IMR-90 (cell line): ENCODE measurements at regions not wholly inside any gene's neighbourhood (a gene's known extent, or its start where the extent isn't known, plus 50 kb on each side); places are given as distances from the start of the nearest gene placed in this dataset.

ENCODE experiments used
- ATAC-seq: fragments of 200-7000 bp; cut with Tn5 transposase; 2 replicates; pipeline ENCODE4 v1.9.1; 2020; ENCODE audit warnings: low read depth, mild to moderate bottlenecking, moderate library complexity
- BruUV-seq: library from RNA; stranded (reverse); fragments of 400-500 nt; replicated peaks from 2 replicates; lab custom pipeline; 2021; lab: Mats Ljungman, UMichigan
- CTCF ChIA-PET: fragments of 300-600 bp; formaldehyde crosslinking; extraction: SDS; loops from one replicate; lab custom pipeline; 2021; ENCODE audit warnings: antibody characterized with exemption; lab: Yijun Ruan, JAX
- POLR2A ChIA-PET: fragments of 300-600 bp; sonication (Branson Sonifier 250); formaldehyde crosslinking; loops from one replicate; lab custom pipeline; 2022; ENCODE audit warnings: antibody characterized with exemption; ENCODE audit not compliant: unreplicated experiment; lab: Charles Lee
- DNase-seq: peaks from one replicate; pipeline ENCODE4 v3.0.0; 2013
- H2AFZ ChIP-seq: replicated peaks from 2 replicates; pipeline ENCODE3; 2013; ENCODE audit warnings: low read length, mild to moderate bottlenecking; ENCODE audit not compliant: poor library complexity
- H2AK5ac ChIP-seq: 2 replicates; pipeline ENCODE4 v1.6.1; 2013; ENCODE audit warnings: low read depth, low read length, inconsistent platforms
- H2AK9ac ChIP-seq: replicated peaks from 2 replicates; pipeline ENCODE3; 2013; ENCODE audit warnings: mild to moderate bottlenecking, low read depth, low read length, moderate library complexity; ENCODE audit not compliant: poor library complexity
- H2BK120ac ChIP-seq: 2 replicates; pipeline ENCODE4 v1.6.1; 2013; ENCODE audit warnings: low read depth, low read length, inconsistent platforms
- H2BK15ac ChIP-seq: 3 replicates; pipeline ENCODE4 v1.6.1; 2013; ENCODE audit warnings: low read depth, low read length, inconsistent platforms
- H2BK20ac ChIP-seq: 2 replicates; pipeline ENCODE4 v1.6.1; 2013; ENCODE audit warnings: low read depth, mild to moderate bottlenecking, inconsistent platforms, low read length, moderate library complexity
- H2BK5ac ChIP-seq: 2 replicates; pipeline ENCODE4 v1.6.1; 2013; ENCODE audit warnings: mild to moderate bottlenecking, low read depth, low read length, inconsistent platforms; ENCODE audit not compliant: poor library complexity, severe bottlenecking
- H3K14ac ChIP-seq: replicated peaks from 2 replicates; pipeline ENCODE4 v1.6.1; 2013; ENCODE audit warnings: low read depth, low read length, inconsistent platforms
- H3K18ac ChIP-seq: 2 replicates; pipeline ENCODE4 v1.6.1; 2013; ENCODE audit warnings: low read depth, low read length, control low read depth
- H3K23ac ChIP-seq: 2 replicates; pipeline ENCODE4 v1.6.1; 2013; ENCODE audit warnings: low read depth, low read length, inconsistent platforms
- H3K27ac ChIP-seq: 2 replicates; pipeline ENCODE4 v1.5.1; 2013; ENCODE audit warnings: mild to moderate bottlenecking, control low read depth, low read length; ENCODE audit not compliant: insufficient read depth
- H3K27me3 ChIP-seq: 2 replicates; pipeline ENCODE4 v1.6.1; 2013; ENCODE audit warnings: low read length; ENCODE audit not compliant: control insufficient read depth, insufficient read depth
- H3K36me3 ChIP-seq: 2 replicates; pipeline ENCODE4 v1.6.1; 2013; ENCODE audit warnings: low read length, mixed read lengths; ENCODE audit not compliant: control insufficient read depth, insufficient read depth
- H3K4ac ChIP-seq: 2 replicates; pipeline ENCODE4 v1.6.1; 2013; ENCODE audit warnings: low read depth, low read length, inconsistent platforms
- H3K4me1 ChIP-seq: 2 replicates; pipeline ENCODE4 v1.6.1; 2013; ENCODE audit warnings: low read length, mixed read lengths; ENCODE audit not compliant: control insufficient read depth, insufficient read depth
- H3K4me2 ChIP-seq: 2 replicates; pipeline ENCODE4 v1.6.1; 2013; ENCODE audit warnings: low read depth, mild to moderate bottlenecking, control low read depth, low read length, moderate library complexity
- H3K4me3 ChIP-seq: 2 replicates; pipeline ENCODE4 v1.5.1; 2013; ENCODE audit warnings: low read depth, mild to moderate bottlenecking, control low read depth, low read length, moderate library complexity; ENCODE audit not compliant: insufficient read depth
- H3K56ac ChIP-seq: 2 replicates; pipeline ENCODE4 v1.6.1; 2013; ENCODE audit warnings: low read length, inconsistent platforms; ENCODE audit not compliant: insufficient read depth; ENCODE audit errors: extremely low read depth
- H3K79me1 ChIP-seq, 2 experiments: 2 replicates each; pipeline ENCODE4 v1.6.1; 2013; ENCODE audit warnings: low read length in 2 of 2, inconsistent platforms in 1 of 2, low read depth in 1 of 2
- H3K9ac ChIP-seq: 2 replicates; pipeline ENCODE4 v1.6.1; 2013; ENCODE audit warnings: low read depth, low read length, control low read depth
- H3K9me1 ChIP-seq: 2 replicates; pipeline ENCODE4 v1.6.1; 2013; ENCODE audit warnings: low read length, inconsistent platforms; ENCODE audit not compliant: insufficient read depth
- H3K9me3 ChIP-seq: 2 replicates; pipeline ENCODE4 v1.6.1; 2013; ENCODE audit warnings: low read length; ENCODE audit not compliant: control insufficient read depth, insufficient read depth
- H4K20me1 ChIP-seq: 2 replicates; pipeline ENCODE4 v1.6.1; 2013; ENCODE audit warnings: low read length, inconsistent platforms; ENCODE audit not compliant: insufficient read depth
- H4K5ac ChIP-seq: 2 replicates; pipeline ENCODE4 v1.6.1; 2013; ENCODE audit warnings: mild to moderate bottlenecking, low read depth, low read length, control low read depth
- H4K8ac ChIP-seq, 2 experiments: 2 replicates each; pipeline ENCODE4 v1.6.1; 2013; ENCODE audit warnings: low read depth in 2 of 2, low read length in 2 of 2, control low read depth in 1 of 2, inconsistent platforms in 1 of 2
- H4K91ac ChIP-seq: 2 replicates; pipeline ENCODE4 v1.6.1; 2013; ENCODE audit warnings: low read depth, low read length, inconsistent platforms; ENCODE audit not compliant: insufficient read depth
- CEBPB ChIP-seq: IDR thresholded peaks from 2 replicates; pipeline ENCODE4 v1.6.1; 2012; ENCODE audit warnings: low read depth, low read length, improper control_type of control experiment
- CHD1 ChIP-seq: IDR thresholded peaks from 2 replicates; pipeline ENCODE4 v1.6.1; 2012; ENCODE audit warnings: low read depth, low read length, improper control_type of control experiment
- FOS ChIP-seq: fragments of 150-350 bp; IDR thresholded peaks from 2 replicates; pipeline ENCODE4 v1.6.1; 2016; ENCODE audit warnings: low read depth, low read length
- MAFK ChIP-seq: IDR thresholded peaks from 2 replicates; pipeline ENCODE4 v1.6.1; 2012; ENCODE audit warnings: low read depth, low read length, improper control_type of control experiment
- MAZ ChIP-seq: IDR thresholded peaks from 2 replicates; pipeline ENCODE4 v1.6.1; 2012; ENCODE audit warnings: low read depth, mild to moderate bottlenecking, low read length, improper control_type of control experiment, moderate library complexity, borderline replicate concordance
- MXI1 ChIP-seq: IDR thresholded peaks from 2 replicates; pipeline ENCODE4 v1.6.1; 2012; ENCODE audit warnings: low read depth, mild to moderate bottlenecking, low read length, moderate library complexity, borderline replicate concordance
- NFE2L2 ChIP-seq: fragments of 150-350 bp; IDR thresholded peaks from 2 replicates; pipeline ENCODE4 v1.6.1; 2016; ENCODE audit warnings: low read depth, mild to moderate bottlenecking, low read length
- POLR2A ChIP-seq: IDR thresholded peaks from 2 replicates; pipeline ENCODE4 v1.6.1; 2012; ENCODE audit warnings: mild to moderate bottlenecking, low read depth, low read length
- RAD21 ChIP-seq: IDR thresholded peaks from 2 replicates; pipeline ENCODE4 v1.6.1; 2012; ENCODE audit warnings: low read length, improper control_type of control experiment
- RCOR1 ChIP-seq: IDR thresholded peaks from 2 replicates; pipeline ENCODE4 v1.6.1; 2012; ENCODE audit warnings: mild to moderate bottlenecking, low read length, improper control_type of control experiment; ENCODE audit not compliant: insufficient replicate concordance
- RFX5 ChIP-seq: IDR thresholded peaks from 2 replicates; pipeline ENCODE4 v1.8.0; 2012; ENCODE audit warnings: low read depth, mild to moderate bottlenecking, low read length, moderate library complexity
- SMC3 ChIP-seq: fragments of 150-350 bp; IDR thresholded peaks from 2 replicates; pipeline ENCODE4 v1.6.1; 2016; ENCODE audit warnings: low read depth, mild to moderate bottlenecking, antibody characterized with exemption, low read length, moderate library complexity
- WGBS, 2 experiments: methylation state at CpG; one replicate each; pipeline versions ENCODE4 v1.1.5 to v1.1.7; 2013; ENCODE audit warnings: missing lambda C conversion rate in 2 of 2; ENCODE audit not compliant: insufficient read length in 1 of 2; ENCODE audit errors: extremely low coverage in 2 of 2; 5-methylcytosine and 5-hydroxymethylcytosine counted together
- dilution Hi-C: fragments of 300-500 bp; cut with HindIII; formaldehyde crosslinking; loops from one replicate; pipeline ENCODE4 v1.14.3; 2018; ENCODE audit warnings: low sequenced_read_pairs; ENCODE audit not compliant: unreplicated experiment
- in situ Hi-C: fragments of 300-500 bp; cut with MboI; formaldehyde crosslinking; loops from 3 replicates; pipeline ENCODE4 v1.14.3; 2019; ENCODE audit warnings: low sequenced_read_pairs, inconsistent platforms, mixed read lengths
- intact Hi-C: fragments of 100-400 bp; cut with micrococcal nuclease; formaldehyde crosslinking; loops from 2 replicates; pipeline ENCODE4 v1.10.0; 2022
- TF ChIP-seq, protein P1 (sequence below): conservative IDR thresholded peaks from 2 replicates; pipeline ENCODE4 v1.5.1; 2012; ENCODE audit warnings: mild to moderate bottlenecking, low read depth, low read length, improper control_type of control experiment
- TF ChIP-seq, protein P2 (sequence below): fragments of 150-350 bp; IDR thresholded peaks from 2 replicates; pipeline ENCODE4 v1.6.1; 2017; ENCODE audit warnings: mild to moderate bottlenecking, antibody characterized with exemption, low read length, low read depth

DNA sequence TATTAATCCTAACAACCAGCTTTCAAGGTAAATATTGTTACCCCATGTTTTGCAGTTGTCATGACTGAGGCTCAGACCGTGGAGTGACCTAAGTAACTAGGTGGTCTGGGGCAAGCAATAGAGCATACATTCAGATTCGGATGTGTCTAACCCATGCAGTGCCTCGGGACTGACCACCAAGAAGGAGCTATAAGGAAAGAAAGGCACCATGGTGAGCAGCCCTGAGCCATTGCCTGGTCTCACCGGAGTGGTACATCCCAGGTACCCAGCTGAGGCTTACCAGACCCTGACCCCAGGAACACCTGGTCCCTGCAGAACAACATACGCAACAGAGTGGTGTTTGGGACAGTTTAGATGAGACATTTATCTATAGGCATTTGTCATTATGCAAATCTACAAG lies 175.5 kb upstream of the ZMIZ1 start:
- dilution Hi-C loops = no loop called here
- Histone ChIP-seq H3K9me1 (no peaks in the 10 kb centered on the region), H3K4me2 (no peak overlapping the region), H3K9ac (no peak overlapping the region), H3K14ac (no peak overlapping the region), H3K9me3 (peaks cover 1% of the 10 kb centered on the region; the same call in 1 of the 2 replicates), H3K4me3 (no peak overlapping the region), H2BK20ac (no peak overlapping the region), H4K20me1 (peaks cover 5% of the 10 kb centered on the region; the same call in 1 of the 2 replicates), H2BK120ac (no peak overlapping the region), H3K79me1 (no peaks in the 10 kb centered on the region), H4K8ac (no peak overlapping the region), H3K4me1 (no peaks in the 10 kb centered on the region), H2AK9ac (no peak overlapping the region), H2BK5ac (no peak overlapping the region), H3K4ac (no peak overlapping the region), H4K91ac (no peak overlapping the region), H3K18ac (no peak overlapping the region), H2BK15ac (no peak overlapping the region), H3K56ac (no peak overlapping the region), H3K27ac (no peak overlapping the region), H3K23ac (no peak overlapping the region), H2AK5ac (no peak overlapping the region), H3K27me3 (peaks cover 85% of the 10 kb centered on the region), H2AFZ (no peak overlapping the region), H3K36me3 (no peaks in the 10 kb centered on the region), H4K5ac (no peak overlapping the region)
- CTCF ChIA-PET = no interaction called here
- BruUV-seq = no TSS peak
- ATAC-seq = no peak
- DNase-seq = no peak
- no peak for TF ChIP-seq MAZ
- TF ChIP-seq NFE2L2 = no peak
- TF ChIP-seq SMC3 = no peak
- TF ChIP-seq, protein P1, sequence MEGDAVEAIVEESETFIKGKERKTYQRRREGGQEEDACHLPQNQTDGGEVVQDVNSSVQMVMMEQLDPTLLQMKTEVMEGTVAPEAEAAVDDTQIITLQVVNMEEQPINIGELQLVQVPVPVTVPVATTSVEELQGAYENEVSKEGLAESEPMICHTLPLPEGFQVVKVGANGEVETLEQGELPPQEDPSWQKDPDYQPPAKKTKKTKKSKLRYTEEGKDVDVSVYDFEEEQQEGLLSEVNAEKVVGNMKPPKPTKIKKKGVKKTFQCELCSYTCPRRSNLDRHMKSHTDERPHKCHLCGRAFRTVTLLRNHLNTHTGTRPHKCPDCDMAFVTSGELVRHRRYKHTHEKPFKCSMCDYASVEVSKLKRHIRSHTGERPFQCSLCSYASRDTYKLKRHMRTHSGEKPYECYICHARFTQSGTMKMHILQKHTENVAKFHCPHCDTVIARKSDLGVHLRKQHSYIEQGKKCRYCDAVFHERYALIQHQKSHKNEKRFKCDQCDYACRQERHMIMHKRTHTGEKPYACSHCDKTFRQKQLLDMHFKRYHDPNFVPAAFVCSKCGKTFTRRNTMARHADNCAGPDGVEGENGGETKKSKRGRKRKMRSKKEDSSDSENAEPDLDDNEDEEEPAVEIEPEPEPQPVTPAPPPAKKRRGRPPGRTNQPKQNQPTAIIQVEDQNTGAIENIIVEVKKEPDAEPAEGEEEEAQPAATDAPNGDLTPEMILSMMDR = no peak
- TF ChIP-seq RCOR1 = no peak
- TF ChIP-seq CEBPB = no peak
- no peak for TF ChIP-seq MAFK
- no peak for TF ChIP-seq CHD1
- no peak for TF ChIP-seq RFX5
- TF ChIP-seq FOS = no peak
- TF ChIP-seq, protein P2, sequence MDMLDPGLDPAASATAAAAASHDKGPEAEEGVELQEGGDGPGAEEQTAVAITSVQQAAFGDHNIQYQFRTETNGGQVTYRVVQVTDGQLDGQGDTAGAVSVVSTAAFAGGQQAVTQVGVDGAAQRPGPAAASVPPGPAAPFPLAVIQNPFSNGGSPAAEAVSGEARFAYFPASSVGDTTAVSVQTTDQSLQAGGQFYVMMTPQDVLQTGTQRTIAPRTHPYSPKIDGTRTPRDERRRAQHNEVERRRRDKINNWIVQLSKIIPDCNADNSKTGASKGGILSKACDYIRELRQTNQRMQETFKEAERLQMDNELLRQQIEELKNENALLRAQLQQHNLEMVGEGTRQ = no peak
- no peak for TF ChIP-seq POLR2A
- no peak for TF ChIP-seq RAD21
- TF ChIP-seq MXI1 = no peak
- WGBS, 2 experiments = 93% methylated on average over 2 of the region's 5 CpGs; no CpG with 5 or more reads in 1 of the 2 experiments
- intact Hi-C loops = no loop called here
- in situ Hi-C loops = no loop called here
- POLR2A ChIA-PET = no interaction called here
